Hematopoietic multipotent progenitor cell treated with erythropoietin and hydrocortisone succinate and interleukin-3 and kit ligand, for 15 days (in vitro differentiated cells): ENCODE measurements at regions not wholly inside any gene's neighbourhood (a gene's known extent, or its start where the extent isn't known, plus 50 kb on each side); places are given as distances from the start of the nearest gene placed in this dataset.

Experiments
- DNase-seq: peaks from one replicate; pipeline ENCODE4 v3.0.0-alpha.2; 2015; ENCODE audit warnings: low spot score

GRCh38 chr2:19809206-19809605, 92.6 kb downstream of the TTC32 start:
- DNase-seq, result no peak

DNA sequence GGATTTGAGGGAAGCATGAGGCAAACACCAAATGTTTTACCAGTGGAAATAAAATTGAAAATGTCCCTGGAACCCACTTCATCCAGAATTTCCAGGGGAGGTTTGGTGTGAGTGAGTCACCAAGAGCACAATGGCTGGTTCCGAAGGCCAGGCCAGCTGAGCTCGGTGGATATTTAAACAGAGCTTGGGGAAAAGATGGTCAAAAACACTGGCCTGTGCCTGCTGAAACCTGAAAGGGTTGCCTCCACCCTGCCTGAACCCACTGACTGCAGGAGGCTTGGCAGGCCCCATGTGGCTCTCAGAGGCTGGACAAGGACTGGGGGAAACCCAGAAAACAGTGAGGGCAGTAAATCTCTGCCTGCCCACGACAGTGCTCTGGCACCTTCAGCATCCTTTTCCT, 93.9 kb downstream of the TTC32 start:
- no peak for DNase-seq

- no peak for DNase-seq
Measured at GRCh38 chr2:19807346-19807745, 94.4 kb downstream of the TTC32 start.

GRCh38 chr2:19806591-19806990, 95.2 kb downstream of the TTC32 start:
- no peak for DNase-seq

DNA sequence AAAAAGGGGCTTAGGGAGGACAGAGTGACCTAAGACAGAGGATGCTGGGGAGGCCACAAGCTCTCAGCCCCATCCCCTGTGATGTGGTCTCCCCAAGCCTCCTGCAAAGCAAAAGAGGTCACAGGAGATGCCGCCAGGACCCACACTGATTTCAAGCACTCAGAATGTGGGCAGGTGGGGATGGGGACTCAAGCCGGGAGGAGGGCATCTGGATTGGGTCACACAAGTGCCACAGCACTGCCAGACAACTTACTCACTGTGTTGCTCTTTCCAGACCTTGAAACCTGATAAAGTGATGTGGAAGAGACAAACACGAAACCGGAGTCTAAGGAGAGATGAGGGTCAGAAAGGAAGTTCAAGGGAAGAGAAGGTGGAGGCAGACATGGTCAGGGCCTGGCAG, 95.7 kb downstream of the TTC32 start:
- DNase-seq, result no peak

DNA sequence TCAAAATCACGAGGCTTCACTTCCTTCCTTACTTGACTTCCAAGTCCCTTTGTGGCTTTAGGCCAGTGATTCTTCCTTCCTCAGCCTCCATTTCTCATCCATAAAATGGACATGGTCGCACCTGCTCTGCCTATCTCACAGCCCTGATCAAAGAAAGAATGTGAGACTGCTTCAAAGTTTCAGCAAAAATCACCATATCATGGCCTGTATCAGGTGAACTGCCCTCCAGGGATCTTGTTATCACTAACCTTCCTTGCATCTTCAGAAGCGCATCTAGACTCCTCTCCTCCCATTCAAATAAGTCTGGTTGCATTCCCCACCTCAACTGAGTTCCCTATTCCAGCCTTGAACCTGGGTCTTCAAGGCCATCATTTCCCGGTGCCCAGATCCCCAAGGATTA, 96.5 kb downstream of the TTC32 start:
- no peak for DNase-seq

- no peak for DNase-seq
Measured at GRCh38 chr2:19804639-19805260, 97.0 kb downstream of the TTC32 start.

GRCh38 chr2:19802086-19802841, 99.5 kb downstream of the TTC32 start:
- DNase-seq, result no peak

DNA sequence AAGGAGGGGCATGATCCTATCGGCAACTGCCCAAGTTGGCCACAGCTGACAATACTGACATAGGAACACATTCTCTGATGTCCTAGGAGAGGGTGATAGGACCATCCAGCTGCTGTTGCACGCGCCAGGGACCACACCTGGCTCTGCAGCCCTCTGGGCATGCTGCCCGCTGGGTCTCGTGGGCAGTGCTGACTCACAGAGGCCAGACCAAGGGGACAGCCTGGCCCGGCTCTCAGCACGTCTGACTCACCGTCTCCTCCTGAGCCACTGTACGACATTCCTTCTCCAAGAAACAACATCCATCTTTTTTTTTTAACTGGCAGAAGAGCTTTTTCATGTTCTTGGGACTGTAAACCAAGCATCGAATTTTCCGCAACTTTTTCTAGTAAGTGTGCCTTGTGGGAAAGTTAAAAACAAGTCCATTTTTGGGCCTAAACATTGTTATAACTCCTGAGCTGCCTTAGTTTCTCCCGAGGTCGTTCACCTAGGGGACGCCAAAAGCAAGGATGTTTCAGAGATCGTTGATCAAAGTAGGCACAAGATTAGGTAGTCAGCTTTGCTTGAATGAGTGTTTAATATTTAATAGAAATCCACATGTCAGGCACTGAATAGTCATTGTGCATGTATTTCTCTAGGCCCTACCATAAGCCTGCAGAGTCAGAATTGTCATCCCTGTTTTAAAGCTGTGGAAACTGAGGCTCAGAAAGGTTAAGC, 100.3 kb downstream of the TTC32 start:
- DNase-seq, result no peak

- DNase-seq, result no peak
Measured at GRCh38 chr2:19800796-19801195, 101.0 kb downstream of the TTC32 start.

- DNase-seq, result no peak
Measured at GRCh38 chr2:19799881-19800780, 101.7 kb downstream of the TTC32 start.

- DNase-seq, result no peak
Measured at GRCh38 chr2:19797871-19798270, 103.9 kb downstream of the TTC32 start.

GRCh38 chr2:19797243-19797810, 104.5 kb downstream of the TTC32 start:
- DNase-seq, result no peak

DNA sequence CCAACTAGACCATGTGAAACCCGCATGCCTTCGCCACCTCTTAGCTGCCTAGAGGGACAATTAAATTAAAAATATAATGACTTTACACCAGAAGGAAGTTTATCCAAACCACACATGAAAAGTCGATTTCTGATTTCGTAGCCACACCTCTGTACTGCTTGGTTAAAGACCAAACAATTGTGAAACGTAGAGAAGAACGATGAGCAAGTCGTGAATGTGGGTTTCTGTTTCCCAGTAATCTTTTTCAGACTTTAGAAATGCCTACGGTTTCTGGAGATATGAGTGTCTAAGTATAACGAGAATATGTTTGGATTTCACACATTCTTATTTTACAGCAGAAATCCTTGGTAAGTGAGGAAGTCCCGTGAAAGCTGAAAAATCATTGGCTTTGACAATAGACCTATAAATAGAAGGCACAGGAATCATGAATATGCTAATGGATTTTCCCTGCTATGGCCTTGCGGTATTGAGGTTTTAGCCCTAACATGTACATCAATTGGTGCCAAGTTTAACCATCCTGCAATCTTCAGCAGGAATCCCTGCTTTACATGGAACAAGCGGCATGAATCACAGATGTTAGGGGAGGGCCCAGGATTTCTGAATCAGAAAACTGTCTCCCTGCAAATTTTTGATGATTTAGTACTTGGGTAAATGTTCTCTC, 105.6 kb downstream of the TTC32 start:
- DNase-seq, result no peak

GRCh38 chr2:19793132-19793750, 108.5 kb downstream of the TTC32 start:
- no peak for DNase-seq

DNA sequence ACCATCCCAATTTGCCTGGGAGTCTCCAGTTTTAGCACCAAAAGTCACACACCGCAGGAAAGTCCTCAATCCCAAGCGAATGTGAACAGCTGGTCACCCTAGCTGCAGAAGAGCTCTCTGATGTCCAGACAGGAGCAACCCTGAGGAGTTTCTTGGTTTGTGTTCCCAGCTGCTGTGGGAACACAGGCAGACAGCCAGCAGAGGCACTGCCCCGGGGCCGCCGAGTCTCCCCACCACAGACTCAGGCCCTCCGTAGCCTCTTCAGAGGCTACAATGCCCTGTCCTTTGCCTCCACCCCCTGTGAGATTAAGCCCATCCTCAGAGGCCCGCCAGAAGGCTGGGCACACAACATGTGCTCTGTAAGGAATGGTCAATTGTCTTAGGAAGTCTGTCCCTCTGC, 111.5 kb downstream of the TTC32 start:
- DNase-seq, result no peak

DNA sequence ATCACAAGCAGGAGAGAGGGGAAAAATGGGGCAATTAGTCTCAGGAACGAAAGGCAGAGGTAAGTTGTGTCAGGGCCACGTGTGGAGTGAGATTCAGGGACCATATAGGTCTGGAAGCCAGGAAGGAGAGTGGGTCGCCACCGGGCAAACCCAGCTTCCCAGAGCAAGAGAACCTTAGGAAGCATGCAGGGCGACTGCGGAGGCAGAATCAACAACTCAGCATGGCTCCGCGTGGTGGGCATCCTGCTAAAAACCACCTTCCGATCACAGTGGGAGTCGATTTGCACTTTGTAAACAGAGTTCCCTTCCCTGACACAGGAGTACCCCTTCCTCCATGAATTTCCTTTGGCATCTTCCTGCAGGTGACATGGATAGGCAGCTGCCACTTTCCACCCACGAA, 114.6 kb downstream of the TTC32 start:
- DNase-seq, result no peak

DNA sequence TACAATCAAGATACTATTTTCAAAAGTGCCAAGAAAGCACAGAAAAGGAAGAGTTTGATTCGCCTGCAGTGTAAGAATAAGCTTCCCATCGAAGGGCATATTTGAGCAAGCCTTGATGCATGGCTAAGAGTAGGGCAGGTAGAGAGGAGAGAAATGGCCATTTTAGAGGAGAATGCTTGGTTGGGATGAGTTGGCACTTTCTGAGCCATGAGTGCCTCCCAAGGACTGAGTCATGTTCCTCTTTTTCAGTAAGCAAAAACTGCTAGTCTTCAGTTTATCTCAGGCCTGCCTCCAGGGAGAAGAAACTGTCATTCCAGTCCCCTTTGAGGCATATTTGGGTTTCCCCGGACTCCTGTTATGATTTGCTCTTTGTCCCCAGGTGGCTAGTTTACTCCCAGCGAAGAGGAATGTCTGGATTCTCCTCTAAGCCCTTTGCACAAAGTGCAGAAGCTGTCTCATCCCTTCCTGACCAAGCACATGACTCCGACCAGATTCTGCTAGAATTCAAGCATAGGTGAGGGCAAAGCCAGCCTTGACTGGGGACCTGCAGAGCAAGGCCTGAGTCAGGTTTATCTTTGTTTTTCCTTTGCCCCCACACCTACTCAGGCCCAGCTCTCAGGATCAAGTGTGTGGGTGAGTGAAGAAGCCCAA, 115.2 kb downstream of the TTC32 start:
- DNase-seq, result peak; percentile 3

DNA sequence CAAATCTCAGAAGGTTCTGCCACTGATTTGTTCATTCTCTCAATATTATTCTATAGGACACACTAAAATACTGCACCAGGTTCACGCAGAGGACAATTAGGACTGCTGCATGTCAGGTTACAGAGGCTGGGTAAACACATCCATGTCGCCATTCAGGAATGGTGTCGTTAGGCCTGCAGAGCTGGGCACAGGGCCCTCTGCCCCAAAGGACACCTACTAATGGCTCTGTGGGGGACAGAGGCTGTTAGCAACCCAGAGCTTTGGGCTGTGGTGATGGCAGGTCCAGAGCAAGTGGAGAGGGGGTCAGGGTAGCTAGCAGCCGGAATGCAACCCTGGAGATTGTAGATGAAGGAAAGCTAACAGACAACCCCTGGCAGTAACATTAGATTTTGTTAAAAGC, 115.9 kb downstream of the TTC32 start:
- no peak for DNase-seq

- no peak for DNase-seq
Measured at GRCh38 chr2:19785447-19785846, 116.3 kb downstream of the TTC32 start.
